HG03097 (cell line): ENCODE measurements at regions not wholly inside any gene's neighbourhood (a gene's known extent, or its start where the extent isn't known, plus 50 kb on each side); places are given as distances from the start of the nearest gene placed in this dataset.

Source experiments
- ATAC-seq: cut with Tn5 transposase; IDR thresholded peaks from one replicate; pipeline ENCODE4 v1.9.1; 2021; ENCODE audit not compliant: unreplicated experiment, low FRiP score

DNA sequence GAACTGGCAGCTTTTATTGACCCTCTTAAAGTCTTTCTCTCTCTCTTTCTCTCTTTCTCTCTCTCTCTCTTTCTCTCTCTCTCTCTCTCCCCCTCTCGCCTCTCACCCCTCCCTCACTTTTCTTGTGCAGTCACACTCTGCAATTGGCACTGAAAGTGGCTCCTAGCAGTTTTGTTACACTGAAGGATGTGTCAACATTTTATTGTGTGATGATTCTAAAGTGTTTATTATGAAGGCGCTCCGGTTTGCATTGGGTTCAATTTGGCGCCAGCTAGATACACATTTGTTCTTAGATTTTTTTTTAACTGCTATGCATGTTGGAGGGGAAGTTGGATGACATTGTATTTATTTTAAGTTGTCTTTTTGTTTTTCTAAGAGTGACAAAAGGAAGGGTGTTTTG lies 64.0 kb upstream of the CHRM3 start:
- no peak for ATAC-seq

DNA sequence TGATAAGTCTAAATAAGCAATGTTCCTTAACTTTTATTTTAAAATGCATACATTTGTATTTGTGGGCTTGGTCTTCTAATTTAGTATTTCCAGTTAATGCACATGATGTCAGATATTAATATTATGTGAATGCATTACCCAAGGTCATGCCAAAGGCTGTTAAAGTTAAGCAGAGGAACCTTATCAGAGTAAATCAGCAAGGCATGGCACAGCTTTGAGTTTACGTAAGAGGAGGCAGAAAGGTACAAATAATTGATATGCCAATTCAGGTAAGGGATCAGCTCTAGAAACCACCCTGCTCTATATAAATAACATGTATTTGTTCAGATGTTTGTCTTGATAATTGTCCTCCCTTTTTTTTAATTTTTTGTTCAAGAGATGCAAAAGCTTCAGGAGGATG lies 64.5 kb upstream of the CHRM3 start:
- ATAC-seq, result no peak

DNA sequence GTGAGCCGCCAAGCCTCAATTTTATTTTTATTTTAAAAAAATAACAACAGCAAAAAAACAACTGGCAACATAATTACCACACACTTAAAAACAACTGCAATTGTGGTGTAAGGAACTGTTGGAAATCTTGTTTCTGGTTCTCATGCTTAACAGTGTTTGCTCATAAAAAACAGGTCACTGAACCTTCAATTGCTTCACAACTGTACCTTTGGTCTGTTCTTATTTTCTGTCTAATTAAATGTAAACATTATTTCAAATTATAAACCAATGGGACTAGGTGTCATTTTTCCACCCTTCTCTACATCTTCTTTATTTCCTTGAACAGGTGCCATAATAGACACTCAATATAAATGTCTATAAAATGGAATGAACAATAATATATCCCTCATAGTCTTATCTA lies 68.4 kb upstream of the CHRM3 start:
- ATAC-seq, result no peak

DNA sequence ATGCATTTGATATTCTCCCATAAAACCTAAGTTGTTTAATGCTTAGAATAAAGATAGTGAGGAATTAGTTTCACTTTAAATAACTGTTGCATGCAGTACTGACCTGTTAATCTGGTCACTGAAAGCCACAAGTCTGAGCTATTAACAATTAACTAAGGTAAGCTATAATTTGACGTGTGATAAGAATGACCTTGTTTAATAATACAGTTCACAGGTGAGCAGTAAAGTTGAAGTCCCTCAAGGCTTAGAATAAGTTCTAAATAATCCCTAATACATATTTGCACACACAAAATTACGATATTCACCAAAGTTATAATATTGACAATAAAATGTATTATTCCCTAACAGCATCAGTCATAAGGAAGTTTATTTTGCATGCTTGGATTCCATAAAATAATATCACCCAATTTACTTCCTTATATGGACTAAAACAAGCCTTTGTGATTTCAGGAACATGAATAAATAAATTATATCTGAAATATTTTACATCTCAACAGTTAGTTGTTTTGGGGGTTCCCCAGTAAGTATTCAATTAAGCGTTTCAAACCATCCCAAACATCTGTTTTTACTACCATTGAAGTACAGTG lies 70.6 kb upstream of the CHRM3 start:
- ATAC-seq, result no peak

DNA sequence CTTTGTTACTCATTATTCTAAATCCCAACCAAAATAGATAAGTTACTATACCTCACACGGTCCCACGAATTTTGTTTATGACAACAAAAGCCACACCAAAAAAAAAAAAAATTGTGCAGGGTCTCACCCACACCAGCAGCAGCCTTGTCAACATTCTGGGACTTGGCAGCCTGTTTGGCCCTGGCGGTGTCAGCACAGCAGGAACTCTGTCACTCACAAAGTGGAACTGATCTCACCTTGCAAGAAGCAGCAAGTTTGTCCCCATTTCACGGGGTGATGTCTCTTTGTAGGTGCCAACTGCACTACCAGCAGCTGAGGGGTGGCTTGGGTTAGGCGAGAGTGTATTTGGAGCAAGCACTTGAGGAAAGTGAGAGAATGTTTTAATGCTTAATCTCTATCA lies 75.0 kb upstream of the CHRM3 start:
- ATAC-seq, result no peak

DNA sequence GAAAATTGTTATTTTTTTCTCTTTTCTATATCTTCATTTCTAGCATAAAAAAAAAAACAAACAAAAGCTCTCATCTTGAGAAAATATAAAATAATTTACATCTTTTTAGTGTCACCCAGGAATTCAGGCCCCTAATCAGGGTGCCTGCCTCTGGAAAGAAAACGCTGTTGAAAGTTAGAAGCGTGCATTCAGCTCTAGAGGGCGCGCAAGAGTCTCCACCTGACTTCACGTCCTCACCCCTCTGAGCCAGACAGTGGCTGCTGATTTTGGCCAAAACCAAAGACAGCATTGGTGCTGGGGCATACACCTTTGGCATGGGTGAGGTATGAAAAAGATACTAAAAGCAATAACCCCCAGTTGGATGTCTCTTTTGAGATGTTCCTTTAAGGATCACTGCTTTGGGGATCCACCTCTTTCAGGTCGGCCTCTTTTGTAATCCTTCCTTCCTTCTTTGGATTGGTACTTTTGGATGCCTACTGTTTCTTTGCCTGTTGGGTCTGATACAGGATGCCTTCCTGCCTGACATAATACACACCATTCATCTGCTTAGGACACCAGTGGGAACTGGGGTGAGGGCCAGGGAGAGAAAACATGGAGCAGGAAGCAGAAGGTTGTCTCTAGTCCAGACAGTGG lies 77.6 kb upstream of the CHRM3 start:
- no peak for ATAC-seq

DNA sequence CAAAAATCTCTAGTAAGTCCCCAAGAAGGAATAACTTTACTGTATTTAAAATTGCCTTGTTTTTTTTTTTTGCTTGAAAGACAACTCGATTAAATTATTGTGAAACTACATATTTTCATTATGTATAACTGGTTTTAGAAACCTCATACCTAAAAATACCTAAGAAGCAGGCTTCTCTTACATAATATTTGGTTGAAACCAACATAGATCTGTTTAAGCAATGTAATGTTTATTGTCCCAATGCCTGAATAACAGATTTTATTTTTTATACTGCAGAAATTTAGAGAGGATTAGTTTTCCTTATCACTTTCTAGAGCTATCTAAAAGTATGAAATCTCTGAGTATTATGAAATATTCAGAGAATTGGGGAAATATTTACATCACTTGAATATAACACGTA lies 78.5 kb upstream of the CHRM3 start:
- ATAC-seq, result no peak

DNA sequence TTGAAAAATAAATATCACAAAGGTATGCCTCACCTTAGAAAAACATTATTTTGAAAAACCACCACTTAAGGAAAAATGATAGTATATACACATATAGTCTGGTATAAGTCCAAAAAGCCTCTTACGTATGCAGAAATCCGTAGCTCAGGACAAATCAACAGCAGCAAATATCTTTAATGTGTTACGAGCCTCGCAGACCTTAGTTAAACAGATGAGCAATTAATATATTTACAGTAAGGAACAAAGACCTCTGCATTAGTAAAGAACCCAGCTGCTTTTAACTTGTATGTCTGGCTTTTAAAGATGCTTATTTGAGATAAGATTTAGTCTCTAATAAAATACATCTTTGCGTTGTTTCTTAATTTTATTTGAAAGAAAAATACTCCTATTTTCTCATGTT lies 79.9 kb upstream of the CHRM3 start:
- no peak for ATAC-seq

DNA sequence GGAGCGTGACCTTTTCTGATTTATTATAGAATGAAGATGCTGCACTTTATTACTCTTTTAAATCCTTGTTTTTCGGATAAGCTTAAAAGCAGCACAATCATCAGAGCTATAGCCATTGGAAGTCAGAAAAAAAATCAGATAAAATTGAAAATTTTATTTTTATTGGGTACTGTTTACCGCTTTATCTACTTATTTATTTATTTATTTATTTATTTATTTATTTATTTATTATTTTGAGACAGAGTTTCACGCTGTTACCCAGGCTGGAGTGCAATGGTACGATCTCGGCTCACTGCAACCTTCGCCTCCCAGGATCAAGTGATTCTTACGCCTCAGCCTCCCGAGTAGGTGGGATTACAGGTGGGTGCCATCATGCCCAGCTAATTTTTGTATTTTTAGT lies 83.1 kb upstream of the CHRM3 start:
- ATAC-seq, result no peak

DNA sequence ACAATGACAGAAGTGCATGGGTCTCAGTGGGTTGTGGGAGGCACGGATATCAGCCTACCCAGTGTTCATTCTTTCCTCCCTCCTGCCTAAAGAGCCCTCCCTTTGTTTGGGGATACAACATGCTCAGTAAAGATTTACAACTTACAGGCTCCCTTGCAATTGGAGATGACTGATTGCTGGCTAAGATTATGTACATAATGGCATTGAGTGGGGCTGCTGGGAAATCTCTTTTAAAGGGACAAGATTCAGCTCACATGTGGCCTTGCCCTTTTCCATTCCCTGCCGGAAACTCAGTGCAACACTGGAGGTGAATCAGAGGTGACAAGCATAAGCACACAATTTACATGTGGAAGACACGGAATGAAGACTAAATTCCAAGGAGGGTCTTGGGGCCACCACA lies 83.7 kb upstream of the CHRM3 start:
- no peak for ATAC-seq

DNA sequence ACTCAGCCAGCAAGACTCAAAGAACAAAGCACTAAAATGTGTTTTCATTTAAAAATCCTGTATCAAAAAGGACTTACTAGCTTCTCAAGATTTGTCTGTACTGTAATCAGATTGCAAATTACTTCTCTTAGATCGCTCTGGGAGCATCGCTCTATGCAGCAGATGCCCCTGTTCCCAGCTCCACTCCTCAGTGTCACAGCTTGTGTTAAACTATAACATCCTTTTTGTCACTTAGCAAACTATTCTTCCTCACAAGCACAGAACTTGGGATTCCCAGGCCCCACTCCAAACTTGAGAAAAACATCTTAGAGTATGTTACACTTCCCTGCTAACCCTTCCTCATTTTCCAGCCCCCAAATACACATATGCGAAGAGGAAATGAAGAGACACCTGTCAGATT lies 85.1 kb upstream of the CHRM3 start:
- no peak for ATAC-seq

DNA sequence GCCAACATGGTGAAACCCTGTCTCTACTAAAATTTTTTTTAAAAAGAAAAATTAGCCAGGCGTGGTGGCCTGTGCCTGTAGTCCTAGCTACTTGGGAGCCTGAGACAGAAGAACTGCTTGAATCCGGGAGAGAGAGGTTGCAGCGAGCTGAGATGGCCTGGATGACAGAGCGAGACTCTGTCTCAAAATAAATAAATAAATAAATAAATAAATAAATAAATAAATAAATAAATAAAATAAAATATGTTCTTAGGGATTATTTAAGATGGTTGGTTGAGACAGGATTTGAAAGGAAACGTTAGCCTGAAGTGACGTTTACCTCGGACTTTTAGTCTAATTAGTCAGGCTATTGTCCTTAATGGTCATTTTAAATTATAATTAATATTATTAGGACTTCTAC lies 88.5 kb upstream of the CHRM3 start:
- ATAC-seq, result no peak

DNA sequence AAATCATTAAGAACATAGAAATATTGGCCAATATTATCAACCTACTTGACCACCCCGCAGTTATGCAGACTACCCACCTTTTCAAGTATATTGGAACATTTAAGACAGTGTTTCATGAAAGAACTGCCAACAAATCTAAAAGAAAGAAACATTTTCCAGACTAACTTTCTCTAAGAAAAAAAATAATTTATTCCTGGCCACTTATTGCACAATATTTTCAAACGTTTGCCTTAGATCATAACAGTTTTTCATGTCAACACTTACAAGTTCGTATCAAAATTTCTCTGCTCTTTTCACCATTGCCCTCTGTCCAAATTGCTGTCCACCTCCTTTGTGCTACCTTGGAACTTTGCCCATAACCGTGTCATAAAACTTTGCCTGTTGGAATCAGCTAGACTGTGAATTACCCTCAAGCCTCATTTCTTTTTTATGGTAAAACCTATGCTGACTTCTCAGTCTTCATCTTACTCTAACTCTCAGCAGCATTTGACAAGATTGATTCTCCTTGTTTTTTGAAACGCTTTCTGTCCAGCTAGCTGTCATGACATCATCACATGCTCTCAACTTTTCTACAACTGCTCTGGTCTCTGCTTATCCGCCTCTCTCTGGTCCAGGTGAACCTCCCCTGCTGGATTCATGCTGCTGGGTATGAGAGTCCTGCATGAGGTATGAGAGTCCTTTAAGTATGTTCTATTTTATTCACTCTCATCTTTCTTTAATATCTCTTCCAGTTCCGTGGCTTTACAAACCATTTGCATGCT lies 92.8 kb upstream of the CHRM3 start:
- no peak for ATAC-seq

DNA sequence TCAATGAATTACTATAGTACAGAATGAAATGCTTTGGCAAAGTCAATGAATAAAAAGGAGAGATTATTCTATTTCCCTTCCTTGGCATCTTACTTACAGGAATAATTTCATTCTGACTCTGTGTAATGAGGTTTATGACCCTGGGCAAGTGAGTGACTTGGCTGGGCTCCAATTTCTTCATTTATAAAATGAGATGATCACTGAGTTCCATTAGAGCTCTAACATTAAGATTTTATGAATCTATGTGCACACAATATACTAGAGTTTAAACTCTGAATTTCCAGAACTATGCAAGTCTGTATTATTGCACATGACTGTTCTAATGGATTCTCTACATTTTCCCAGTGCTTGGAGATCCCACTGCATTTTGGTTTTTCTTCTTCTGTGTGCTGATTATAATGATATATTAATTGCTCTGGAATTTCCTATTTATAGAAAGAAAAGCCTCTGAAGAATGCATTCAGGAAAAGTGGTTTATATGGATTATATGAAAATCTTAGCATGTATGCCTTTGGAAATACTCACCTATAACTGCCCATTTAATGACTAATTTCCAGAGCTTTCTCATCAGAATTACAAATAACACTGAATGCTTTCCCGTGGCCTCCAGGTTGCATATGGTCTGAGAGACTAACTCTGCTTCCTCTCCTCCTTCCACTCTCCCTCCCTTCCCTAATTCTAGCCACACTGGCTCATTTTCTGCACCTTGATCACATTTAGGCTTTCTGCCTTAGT lies 97.4 kb upstream of the CHRM3 start:
- no peak for ATAC-seq

DNA sequence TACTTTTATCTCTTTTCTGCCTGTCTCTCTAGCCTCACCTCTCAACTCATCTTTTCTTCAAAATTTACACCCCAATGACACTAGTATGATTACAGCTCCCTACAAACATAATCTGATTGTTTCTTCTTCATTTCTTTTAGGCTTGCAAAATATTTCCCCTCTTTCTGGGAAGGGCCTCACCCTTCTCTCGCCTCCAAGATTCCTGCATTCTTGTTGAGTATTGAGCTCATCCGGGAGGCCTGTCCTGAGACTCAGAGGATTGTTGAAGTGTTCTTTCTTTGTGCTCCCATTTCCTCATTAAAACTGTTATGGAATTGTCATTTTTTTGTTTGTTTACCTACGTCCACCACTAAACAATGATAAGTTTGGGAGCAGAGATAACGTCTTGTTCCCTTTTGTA lies 99.1 kb upstream of the CHRM3 start:
- no peak for ATAC-seq

DNA sequence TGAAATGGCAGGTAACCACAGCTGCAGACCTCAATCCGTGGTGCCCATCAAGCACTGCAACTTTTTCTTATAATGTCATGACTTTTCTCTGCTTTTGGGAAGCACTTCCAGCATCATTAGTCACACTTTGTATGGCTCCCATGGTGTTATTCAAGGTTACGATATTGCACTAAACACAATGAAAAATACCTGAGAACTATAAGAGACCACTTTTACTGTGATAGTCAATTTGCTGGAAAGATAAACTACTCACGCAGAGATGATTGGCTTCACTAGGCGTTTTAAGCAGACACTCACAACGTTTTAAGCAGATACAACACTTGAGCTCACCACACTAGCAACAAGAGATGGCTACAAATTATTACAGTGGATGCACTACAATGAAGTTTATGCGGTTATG lies 103.2 kb upstream of the CHRM3 start:
- no peak for ATAC-seq

DNA sequence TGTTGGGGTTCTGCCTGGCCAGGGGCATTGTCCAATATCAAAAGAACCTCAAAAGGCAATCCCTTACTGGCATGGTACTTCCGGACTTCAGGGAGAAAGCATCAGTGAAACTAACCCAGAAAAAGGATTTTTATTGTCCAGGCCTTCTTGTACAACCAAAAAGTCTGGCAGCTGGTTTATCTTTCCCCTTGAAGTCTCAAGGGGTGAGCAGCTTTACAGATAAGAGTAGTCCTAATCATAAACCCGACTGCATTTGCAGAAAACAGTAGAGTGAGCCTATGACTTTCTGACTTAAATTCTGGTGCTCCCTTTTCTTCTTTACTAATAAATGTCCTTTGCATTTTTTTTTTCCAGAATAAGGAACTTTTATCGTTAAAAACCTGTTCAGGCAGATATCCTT lies 104.0 kb upstream of the CHRM3 start:
- ATAC-seq, result no peak

DNA sequence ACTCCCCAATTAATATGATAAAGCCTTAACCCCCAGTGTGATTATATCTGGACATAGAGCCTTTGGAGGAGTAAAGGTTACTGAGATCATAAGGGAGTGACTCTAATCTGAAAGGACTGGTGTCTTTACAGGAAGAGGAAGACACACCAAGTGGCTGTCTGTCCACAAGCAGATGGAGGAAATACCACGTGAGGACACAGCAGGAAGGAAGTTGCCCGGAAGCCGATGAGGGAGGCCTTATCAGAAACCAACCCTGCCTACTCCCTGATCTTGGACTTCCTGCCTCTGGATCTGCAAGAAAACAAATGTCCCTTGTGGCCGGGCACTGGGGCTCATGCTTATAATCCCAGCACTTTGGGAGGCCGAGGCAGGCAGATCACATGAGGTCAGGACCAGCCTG lies 110.3 kb upstream of the CHRM3 start:
- ATAC-seq, result no peak

DNA sequence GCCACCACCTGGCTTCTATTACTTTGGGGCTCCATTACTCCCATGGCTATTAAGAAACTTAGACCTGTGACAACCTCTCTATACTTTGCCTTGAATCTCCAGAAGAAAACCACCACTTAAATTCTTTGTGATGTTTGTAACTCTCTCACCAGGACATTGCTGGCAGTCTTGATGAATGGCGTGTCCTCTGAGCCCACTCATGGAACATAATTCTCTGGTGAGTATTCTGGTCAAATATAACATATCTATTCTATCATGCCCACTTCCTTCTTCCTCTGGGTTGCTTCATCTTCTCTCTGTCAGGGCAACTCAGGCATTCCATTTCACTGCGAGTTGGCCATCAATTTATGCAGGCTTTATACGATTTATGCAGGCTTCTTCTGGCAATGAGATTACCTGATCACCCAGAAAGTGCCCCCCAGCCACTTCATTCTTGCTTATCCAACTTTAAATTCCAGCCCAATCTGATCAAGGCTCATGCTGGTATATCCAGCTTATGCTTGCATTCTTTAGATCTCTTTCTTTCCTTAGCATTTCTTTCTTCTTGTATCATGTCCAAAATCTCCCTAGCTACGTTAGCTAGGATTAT lies 112.0 kb upstream of the CHRM3 start:
- no peak for ATAC-seq

DNA sequence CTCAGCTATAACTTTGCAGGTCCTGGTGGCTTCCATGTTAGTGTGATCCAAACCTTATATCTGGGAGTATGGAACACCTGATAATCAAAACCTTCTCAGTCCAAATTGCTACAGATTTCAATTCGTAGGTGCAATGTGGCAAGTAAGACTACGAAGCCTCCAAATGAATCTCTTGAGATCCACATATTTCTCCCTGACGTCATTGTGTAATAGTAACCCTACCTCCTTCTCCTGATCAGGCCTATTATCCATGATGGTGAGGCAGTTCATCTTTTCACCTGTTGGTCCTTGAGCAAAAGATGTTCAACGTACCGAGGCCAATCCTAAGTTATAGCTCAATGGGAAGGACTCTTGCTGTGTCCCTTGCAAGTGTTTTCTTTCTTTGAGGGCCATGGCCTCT lies 115.9 kb upstream of the CHRM3 start:
- no peak for ATAC-seq

DNA sequence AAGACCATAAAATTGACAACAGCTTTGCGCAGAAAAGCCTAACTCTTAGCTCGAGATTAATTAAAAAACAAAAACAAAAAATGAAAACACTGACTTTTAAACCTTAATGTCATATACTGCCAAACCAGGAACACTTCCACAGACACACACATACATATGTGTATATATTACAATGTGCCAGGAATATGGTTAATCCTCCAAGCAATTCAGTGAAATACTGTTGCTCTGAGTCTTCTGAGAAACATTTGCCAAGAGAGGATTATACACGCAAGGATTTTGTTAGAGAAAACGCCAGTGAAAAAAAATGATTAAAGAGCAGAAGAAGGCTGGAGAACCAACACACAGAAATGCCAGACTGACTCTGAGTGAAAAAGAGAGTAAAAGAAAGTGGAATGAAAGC lies 116.7 kb upstream of the CHRM3 start:
- ATAC-seq, result no peak
